ENCODE measurements at regions not wholly inside any gene's neighbourhood (a gene's known extent, or its start where the extent isn't known, plus 50 kb on each side); places are given as distances from the start of the nearest gene placed in this dataset.
"Not testable (repeated sequence)": the region's sequence is repeated elsewhere in the genome, so short reads cannot be mapped to it uniquely, and the experiment has no call there.

GRCh38 chr2:91685541-91685940 is 2994.1 kb downstream of the RPIA start:
- H3K4me3 ChIP-seq; H3K27ac ChIP-seq; DNase-seq (ENCODE audit: low spot score): not testable (repeated sequence)

GRCh38 chr2:91686046-91686445 is 2994.6 kb downstream of the RPIA start:
- H3K4me3 ChIP-seq; H3K27ac ChIP-seq; DNase-seq (ENCODE audit: low spot score): not testable (repeated sequence)

Measured in coronary artery (tissue), 2 donors.